Stimulated activated CD8-positive, alpha-beta memory T cell treated with anti-CD3 and anti-CD28 coated beads, Interleukin-4, amount 100 ng/mL, for 4 hours (primary cell): ENCODE measurements at regions not wholly inside any gene's neighbourhood (a gene's known extent, or its start where the extent isn't known, plus 50 kb on each side); places are given as distances from the start of the nearest gene placed in this dataset.
"Not testable (repeated sequence)": the region's sequence is repeated elsewhere in the genome, so short reads cannot be mapped to it uniquely, and the experiment has no call there.

Source experiments
- DNase-seq, 2 donors: peaks; one replicate each; pipeline ENCODE4 v3.0.0-alpha.2; 2020; ENCODE audit warnings: low read depth in 2 of 2, low spot score in 1 of 2

DNA sequence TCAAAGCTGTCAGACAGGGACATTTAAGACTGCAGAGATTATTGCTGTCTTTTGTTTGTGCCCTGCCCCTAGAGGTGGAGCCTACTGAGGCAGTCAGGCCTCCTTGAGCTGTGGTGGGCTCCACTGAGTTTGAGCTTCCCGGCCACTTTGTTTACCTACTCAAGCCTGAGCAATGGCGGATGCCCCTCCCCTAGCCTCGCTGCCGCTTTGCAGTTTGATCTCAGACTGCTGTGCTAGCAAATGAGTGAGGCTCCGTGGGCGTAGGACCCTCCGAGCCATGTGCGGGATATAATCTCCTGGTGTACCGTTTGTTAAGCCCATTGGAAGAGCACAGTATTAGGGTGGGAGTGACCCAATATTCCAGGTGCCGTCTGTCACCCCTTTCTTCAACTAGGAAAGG, 1835.5 kb upstream of the PIK3C3 start:
- not testable (repeated sequence) for DNase-seq

DNA sequence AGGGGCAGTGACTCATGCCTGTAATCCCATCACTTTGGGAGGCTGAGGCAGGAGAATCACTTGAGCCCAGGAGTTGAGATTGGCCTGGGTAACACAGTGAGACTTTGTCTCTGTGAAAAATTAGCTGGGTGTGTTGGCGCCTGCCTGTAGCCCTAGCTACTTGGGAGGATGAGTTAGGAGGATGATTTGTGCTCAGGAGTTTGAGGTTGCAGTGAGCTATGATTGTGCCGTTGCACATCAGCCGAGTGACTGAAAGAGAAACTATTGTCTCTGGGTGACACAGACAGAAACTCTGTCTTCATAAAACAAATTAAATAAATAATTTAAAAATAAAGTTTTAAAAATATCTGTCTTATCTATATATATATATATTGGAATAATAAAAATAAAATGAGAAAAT, 1844.6 kb upstream of the PIK3C3 start:
- no peak for DNase-seq

DNA sequence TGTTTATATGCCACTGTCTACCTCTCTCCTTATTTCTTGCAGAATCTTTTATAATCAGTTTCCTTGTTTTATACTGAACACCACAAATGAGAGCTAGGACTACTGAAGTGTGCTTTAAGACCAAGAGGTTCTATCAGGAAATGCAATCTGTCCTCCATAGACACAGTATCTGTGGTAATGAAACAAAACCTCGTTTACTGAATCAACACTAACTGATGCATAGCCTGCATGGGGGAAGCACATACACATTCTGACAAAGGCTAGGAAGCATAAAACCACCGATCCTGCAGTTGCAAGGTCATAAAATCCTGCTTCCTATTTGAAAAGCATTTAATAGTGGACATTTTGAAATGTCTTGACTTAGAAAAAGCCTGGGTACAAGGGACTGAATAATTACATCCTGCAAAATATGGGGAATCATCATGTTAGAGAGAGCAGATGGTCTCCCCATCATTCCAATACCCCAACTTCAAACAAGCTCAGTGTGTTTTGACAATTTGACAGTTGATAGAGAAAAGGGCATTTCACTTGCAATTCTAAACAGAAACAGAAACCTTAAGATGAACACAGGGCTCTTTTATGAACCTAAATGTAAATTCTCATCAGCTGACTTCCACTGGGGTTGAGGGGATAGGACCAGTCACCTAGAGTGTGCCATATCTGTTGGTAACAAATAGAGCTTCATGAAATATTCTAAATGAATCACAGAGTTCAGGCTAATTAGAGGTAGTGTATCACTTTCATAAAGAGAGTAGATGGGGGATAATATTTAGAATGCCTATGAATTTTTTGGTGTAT, 1845.6 kb upstream of the PIK3C3 start:
- DNase-seq: no peak

DNA sequence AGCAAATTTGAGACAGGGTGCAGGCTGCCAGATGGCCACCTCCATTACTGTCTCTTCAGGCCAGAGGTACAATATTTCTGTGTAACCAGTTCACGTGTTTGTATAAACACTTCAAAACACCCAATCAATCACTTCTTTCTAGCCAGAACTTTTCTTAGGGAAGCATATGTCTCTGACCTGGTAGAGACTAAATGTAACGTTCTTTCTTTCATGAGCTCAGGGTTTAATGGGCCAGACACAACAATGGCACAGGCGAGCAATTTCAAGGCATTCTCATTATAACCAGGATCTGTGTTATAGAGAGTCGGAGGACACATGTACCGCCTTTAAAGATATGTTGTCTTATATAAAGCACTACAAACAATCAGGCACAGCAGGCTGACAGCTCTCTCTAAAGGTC, 1846.4 kb upstream of the PIK3C3 start:
- no peak for DNase-seq

DNA sequence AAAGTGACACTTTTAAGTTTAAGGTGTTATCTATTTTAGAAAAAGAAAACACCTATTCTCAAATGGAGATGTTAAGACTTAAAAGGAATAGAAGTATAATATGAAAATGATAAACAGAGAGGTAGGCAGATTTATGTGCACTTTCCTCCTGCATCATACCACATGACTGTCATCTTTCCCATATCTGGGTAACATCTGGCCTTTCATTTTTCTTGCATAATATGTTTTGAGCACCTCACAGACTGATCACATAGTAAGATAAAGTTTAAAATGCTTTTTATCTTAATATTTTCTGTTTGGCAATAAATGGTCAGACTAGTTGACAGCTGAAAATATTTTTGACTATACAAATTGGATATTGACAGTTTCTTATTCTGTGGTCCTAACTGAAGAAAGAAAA, 1852.1 kb upstream of the PIK3C3 start:
- no peak for DNase-seq

DNA sequence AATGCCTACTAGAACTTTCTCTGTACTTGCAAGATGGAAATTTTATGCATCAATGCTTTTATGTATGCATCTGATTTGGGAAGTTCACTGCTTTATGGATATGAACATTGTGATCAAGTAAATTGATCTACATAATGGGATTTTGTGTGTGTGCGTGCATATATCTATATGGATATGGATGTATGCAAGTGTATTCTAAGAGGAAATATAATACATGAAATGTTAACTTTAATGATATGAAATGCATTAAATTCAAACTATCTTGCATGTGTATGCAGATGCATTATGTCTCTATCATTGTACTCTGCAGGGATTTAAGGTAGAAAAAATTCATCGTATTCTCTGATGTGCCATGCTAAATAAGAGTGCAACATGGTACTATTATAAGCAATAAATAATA, 1855.4 kb upstream of the PIK3C3 start:
- no peak for DNase-seq

DNA sequence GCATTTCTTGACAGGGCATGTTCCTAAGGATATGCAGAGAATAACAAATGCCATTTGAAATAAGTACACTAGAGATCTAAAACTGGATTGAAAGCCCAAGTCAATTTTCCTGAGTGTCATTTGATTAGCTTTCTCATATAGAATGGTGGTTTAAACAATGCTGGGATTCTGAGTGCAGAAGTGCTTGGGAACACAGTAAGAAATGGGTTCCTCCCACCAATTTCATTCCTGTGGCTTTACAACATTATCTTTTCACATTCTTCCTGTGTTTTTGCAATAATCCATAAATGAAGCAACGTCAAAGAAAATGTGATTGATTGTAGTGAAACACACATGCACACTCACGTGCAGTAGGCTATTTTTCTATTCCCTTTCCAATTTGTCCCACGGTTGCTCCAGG, 1858.4 kb upstream of the PIK3C3 start:
- DNase-seq: no peak

DNA sequence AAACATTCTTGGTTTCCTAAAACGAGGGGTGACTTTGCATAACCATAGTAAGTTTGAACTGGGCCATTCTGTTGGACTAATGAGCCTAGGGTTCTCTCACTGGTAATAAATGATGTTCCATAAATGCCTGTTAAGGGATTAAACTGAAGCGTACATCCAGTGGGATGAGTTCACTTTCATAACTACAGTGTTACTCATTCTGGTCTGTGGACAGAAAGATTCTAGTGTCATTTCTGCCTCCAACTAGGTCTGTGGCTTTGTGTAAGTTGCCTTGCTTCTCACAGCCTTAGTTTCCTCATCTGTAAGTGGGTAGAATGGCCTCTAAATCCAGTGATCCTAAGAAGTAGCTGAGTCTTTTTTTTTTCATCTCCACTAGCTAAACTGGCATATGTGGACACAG, 1860.6 kb upstream of the PIK3C3 start:
- no peak for DNase-seq

DNA sequence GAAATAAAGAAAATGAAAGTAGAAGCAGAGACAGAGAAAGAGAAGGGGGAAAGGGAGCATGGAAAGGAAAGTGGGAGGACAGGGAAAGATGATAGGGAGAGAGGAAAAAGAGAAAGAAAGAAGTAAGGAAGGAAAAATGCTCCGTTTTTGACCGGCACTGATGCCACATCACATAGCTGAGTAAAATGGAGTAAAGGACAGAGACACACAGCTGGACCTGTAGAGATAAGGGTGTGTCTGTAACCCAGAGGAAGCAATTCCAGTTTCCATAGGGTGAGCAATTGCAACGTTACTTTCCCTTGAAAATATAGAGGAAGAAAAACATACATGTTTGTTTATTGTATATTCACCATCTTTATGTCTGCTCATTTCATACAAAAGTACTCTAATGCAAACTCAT, 1866.9 kb upstream of the PIK3C3 start:
- no peak for DNase-seq

DNA sequence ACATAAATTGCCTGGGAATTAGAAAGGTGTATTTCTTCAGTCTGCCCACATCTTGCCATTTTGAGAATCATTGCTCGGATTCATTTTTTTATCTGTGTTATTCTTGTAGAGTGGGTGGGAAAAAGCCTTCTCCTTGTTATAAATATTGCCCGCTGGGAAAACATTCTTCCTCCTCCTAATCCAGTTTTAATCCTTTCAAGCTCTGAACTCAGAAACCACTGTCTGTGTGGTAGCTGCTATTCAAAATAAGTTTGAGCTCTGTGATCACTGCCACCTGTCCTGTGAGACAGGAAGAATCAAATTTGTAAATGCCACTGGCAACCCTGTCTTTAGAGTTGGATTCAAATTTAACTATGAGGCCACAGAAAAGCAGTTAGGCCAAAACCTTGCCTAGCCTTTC, 1875.2 kb upstream of the PIK3C3 start:
- no peak for DNase-seq

DNA sequence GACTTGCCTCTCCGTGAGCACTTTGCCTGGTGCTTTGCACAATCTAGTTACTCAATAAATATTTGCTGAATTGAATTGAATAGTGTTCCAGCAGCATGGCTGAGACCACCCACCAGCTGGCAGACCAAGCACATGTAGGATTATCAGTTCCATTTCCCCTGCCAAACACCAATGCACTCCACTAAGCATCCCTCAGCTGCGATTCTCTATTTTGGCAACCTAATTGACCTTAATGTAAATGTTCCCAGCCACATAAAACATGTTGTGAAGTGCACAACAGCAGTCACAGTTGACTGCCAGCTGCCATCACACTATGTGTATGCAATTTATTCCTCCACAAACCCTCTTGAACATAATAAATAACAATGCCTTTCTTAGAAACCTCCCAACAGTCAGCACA, 1879.4 kb upstream of the PIK3C3 start:
- DNase-seq: no peak

DNA sequence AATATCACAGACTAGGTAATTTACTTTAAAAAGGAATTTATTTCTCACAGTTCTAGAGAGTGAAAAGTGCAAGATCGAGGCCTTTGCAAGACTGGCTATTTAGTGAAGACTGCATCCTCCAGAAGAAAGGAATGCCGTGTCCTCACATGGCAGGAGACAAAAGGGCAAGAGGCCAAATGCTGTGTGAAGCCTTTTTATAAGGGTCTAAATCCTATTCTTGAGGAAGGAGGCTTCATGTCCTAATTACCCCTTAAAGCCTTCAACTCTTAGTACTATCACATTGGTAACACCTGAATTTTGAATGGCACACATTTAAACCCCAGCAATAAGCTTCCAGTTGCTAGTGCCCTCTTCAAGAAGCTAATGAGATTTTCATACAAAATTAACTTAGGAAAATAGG, 1882.3 kb upstream of the PIK3C3 start:
- no peak for DNase-seq

DNA sequence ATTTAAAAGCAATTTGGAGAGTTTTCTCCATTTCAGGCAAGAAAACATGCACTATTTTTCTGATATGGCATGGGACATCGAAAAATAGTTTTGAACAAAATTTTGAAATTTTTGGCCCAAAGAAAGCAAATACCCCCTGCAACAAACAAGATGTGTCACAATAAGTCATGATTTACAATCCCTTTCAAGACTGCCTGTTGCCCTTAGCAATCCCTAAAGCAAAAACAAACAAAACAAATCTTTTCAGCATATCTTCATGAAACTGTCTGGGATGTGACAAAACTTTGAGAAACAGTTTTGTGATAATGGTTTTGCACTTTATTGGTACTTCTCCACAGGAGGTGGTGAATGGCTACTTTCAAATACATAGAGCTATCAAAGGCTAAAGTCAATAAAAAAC, 1888.7 kb upstream of the PIK3C3 start:
- DNase-seq: no peak

DNA sequence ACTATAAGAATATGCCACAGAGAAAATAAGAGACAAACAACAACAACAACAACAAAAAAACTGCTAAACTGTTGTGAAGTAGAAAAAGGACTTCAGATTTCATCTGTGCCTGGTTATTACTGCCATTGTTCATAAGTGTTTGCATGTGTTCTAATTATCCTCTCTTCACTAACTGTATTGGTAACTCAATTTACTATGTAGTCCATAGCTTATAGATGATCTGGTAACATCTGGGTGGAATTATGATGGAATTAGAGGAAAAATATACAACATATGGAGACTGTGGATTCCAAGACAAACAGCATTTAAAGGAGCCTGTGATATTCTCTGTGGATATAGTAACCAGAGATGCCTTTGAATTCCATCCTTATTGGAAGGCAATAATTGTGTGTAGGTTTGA, 1891.5 kb upstream of the PIK3C3 start:
- DNase-seq: no peak

DNA sequence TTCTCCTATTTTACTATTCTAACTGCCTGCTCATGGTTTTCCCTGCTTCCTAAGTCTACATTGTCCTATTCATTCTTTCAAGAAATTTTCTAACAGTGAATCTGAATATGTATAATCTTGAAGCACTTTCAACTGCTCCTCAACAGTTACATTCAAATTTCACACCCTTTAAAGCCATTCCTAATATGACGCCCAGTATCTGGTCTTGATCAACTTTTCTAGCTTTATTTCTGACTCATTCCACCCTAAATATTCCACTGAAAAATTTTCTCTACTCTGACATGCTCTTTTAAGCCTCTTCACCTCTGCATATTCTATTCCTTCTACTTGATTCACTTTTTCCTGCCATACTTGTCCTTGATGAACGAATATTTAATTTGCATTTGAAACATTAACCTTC, 1893.9 kb upstream of the PIK3C3 start:
- no peak for DNase-seq

DNA sequence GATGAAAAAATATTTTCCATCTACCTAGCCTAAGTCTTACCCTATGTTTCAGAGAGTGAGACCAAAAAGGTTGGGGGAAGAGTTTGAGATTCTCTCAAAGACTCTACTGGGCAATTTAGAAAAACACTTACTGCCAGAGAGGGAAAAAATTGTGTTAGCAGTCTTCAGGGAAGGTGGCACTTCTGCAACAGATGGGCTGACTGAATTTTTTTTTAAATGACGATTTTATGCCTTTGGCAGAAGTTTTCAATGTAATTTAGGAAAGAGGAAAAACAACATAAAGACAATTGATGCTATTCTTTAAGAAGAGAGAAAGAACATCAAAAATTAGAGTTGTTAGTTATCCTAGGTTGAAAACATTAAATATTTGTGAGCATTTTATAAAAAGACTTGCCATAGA, 1894.5 kb upstream of the PIK3C3 start:
- DNase-seq: no peak

DNA sequence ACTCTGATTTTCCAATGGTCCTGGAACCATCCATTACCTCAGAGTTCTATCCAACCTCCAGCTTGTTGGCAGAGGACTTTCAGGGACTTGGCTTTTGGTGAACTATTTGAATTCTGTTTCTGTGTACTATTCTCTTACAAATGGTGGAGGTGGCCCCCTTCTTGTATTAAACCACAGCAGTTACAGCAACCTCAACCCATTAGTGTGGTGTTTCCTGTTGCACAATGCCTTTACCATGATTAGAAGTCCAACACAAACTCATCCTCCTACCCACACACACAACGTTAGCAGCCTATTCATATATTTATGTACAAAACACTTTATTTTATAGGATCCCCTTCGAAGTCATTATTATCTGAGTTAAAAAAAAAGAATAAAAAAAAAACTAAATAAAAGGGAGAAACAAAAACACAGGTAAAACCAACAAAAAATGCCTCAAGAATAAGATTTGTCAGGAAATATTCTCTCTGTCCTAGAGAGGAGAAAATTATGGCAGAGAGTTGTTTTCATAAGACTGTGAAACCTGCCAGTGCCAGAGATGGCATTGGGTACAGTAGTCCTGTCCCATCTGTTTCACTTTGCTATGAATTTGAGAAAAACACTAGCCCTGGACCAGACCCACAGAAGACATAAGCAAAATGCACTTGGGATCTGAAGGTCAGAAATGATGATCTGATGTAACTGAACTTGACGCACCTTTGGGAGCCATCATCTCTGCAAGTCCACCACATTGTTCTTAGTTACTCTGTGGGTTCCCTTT, 1896.0 kb upstream of the PIK3C3 start:
- DNase-seq: no peak

DNA sequence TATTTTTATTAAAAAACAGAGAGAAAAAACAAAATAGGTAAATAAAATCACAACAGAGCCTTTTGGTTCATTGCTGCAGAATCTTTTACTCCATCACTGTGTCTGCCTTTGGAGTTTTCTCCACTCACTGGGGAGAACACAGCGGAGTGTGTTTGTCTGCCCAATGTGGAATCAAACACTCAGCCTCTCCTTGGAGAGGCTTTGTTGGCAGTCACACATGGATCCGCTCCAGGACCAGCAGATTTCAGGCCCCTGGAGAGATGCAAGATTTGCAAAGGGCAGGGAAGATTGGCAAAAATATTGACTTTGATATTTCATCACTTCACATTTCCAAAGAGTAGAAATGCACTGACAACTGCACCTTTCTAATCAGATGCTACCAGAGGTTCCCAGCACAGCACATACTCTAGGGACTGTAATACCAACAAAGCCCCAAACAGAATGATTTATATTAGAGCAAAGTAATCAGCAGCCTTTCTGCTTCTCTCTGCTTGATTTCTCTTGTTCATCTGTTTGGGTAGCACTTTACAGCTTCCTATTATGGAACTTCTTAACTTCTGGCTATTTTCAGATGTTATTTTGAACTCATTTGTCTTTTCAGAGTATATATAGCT, 1898.8 kb upstream of the PIK3C3 start:
- no peak for DNase-seq

DNA sequence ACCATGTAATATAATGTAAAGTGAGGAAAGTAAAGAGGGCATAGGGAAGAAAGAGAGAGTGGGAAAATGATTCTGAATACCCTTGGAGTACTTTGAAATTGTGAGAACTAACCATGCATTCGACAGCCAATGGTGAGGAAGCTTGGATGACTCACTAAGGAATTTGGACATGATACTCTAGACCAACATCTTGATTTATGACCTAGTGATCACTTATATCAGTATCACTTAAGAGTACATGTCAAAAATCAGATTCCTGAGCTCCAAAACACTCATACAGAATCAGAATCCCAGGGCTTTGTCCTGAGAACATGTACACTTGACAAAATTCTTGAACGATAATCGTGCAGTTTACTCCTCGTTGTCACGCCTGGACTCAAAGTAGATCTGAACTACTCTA, 1899.8 kb upstream of the PIK3C3 start:
- no peak for DNase-seq

DNA sequence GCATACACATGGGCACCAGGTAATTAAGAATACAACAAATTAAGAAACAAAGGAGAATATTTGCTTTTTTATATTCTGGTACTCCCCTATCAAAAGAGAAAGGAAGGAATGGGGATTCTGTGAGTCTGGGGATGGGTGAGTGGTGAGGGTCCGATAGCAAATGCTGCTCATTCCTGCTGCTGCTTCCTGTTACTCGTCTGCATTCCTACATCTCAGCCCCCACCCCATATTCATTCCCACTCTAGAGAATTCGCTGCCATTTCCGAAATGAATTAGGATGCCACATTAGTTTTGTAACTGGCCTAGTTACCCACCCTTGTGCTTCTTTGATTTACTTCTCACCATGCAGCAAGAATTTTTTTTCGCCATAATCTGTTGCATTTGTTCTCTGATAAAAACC, 1905.3 kb upstream of the PIK3C3 start:
- DNase-seq: no peak

DNA sequence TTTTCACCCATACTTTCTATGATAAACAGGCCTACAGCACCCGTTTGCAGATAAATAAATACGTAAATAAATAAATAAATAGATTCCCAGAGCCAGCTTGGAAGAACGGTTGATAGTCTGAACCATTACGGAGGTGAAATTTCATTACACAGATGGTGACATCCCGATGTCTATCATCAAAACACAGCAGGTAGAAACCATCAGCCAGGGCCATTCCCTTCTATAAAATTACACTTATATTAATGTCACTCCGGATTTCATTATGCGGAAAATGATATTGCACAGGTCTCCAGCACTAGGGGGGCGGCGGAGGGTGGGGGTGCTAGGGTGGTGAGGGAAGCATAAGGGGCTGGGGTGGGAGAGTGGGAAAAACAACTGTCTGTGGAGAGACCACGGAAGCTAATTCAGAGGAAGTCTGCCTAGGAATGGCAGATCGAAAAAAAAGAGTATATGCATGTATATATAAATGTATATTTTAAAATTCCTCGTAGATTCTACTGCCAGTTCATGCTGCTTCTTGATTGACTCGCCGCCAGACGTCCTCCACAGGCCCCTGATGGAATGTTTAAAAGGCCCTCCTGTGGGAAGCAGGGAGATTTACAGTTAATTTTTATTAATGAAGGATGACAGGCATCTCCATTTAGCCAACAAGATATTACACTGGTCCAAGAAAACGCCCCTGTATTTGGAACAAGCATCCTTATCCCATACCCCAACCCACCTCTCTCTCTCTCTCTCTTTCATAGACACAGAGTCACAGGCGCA, 1906.0 kb upstream of the PIK3C3 start:
- DNase-seq: no peak

DNA sequence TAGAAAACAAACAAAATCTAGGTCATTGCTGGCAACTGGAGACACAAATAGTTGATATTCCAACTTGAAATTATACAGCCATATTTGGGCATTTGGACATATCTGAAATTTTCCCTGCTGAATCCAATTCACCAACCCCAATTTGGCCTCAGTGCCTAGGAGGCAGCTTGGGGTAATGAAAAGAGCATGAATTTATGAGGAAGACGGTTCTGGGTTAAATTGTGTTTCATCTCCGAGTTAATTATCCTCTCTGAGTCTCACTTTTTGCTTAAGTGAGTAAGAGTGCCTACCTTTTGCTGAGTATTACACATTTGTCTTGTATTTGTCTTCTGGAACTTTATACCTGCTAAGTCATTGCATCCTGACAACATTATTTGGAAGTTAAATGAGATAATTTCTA, 1906.8 kb upstream of the PIK3C3 start:
- DNase-seq: no peak
